NT2/D1 (cell line): ENCODE measurements at regions not wholly inside any gene's neighbourhood (a gene's known extent, or its start where the extent isn't known, plus 50 kb on each side); places are given as distances from the start of the nearest gene placed in this dataset.

Experiments used
- SUZ12 ChIP-seq: IDR thresholded peaks from 2 replicates; pipeline ENCODE4 v1.6.1; 2011; ENCODE audit not compliant: insufficient read length, insufficient read depth; ENCODE audit errors: extremely low read depth
- ZNF274 ChIP-seq: IDR thresholded peaks from 2 replicates; pipeline ENCODE4 v1.6.1; 2011; ENCODE audit warnings: mild to moderate bottlenecking, low read depth, low read length

DNA sequence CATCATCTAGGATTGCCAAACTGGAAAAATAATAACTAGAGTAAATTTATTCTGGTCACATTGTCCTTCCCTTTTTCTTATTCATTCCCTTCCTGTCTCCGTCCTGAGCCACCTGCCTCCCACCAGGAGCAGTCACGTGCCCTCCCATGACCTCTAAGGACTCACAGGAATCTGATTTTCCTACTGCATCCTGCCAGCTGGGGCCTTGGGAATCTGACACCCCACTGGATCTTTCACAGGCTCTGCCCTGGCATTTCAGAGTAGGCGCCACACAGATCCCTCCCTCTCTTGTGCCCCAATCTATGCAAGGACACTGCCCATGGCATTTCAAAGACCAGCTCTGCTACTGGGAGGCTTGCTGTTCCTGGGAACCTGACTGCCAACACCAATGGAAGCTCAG, 520.5 kb downstream of the PPARGC1A start:
- TF ChIP-seq ZNF274 (no peak), SUZ12 (no peak)
